ENCODE measurements at regions not wholly inside any gene's neighbourhood (a gene's known extent, or its start where the extent isn't known, plus 50 kb on each side); places are given as distances from the start of the nearest gene placed in this dataset.

GRCh38 chr5:133681896-133682295 lies 69.6 kb upstream of the FSTL4 start:
- TF ChIP-seq POLR2A (IDR thresholded peaks at IDR 0.05) (no peak), CTCF (IDR thresholded peaks at IDR 0.05) (no peak), POLR2AphosphoS5 (IDR thresholded peaks at IDR 0.05) (no peak), EP300 (IDR thresholded peaks at IDR 0.05) (no peak)

Measured in gastroesophageal sphincter (tissue), 3 donors.